ENCODE measurements at regions not wholly inside any gene's neighbourhood (a gene's known extent, or its start where the extent isn't known, plus 50 kb on each side); places are given as distances from the start of the nearest gene placed in this dataset.

DNA sequence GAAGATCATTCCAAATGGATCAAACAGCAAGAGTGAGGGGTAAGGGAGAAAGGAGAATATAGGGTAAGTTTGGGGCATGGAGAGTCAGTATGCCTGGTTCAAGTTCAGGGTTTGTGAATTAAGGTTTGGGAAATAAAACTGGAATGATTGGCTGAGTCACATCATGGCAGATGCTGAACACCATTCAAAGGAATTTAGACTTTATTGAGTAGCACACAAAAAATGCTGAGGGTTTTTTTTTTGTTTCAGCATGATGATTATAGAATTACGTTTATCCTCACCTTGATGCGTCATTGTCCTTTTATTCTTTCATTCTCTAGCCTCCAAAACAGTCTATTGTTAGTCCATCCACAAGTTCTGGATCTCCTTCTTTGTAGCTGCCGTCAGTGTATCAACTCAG, 220.0 kb upstream of the UMPS start:
- TF ChIP-seq CTCF (IDR thresholded peaks at IDR 0.05; ENCODE audit: low read length) (no peak), EZH2 (IDR thresholded peaks at IDR 0.05; ENCODE audit: borderline replicate concordance, low read length) (no peak)
